ENCODE measurements at regions not wholly inside any gene's neighbourhood (a gene's known extent, or its start where the extent isn't known, plus 50 kb on each side); places are given as distances from the start of the nearest gene placed in this dataset.

- H2AFZ ChIP-seq (ENCODE audit: low read length): no peak overlapping the region
- H3K27ac ChIP-seq (ENCODE audit: insufficient read depth, low read length): no peak overlapping the region
- no peak overlapping the region for H3K4me3 ChIP-seq (replicated peaks in 1 of 4; ENCODE audit: control extremely low read depth in 1 of 4, insufficient read depth in 1 of 4, low read depth in 3 of 4, low read length in 4 of 4)
- DNase-seq (ENCODE audit: low read depth in 2 of 2): no peak
- H3K36me3 ChIP-seq (ENCODE audit: control insufficient read depth, insufficient read depth, low read length): no peaks in the 10 kb centered on the region
- no peaks in the 10 kb centered on the region for H4K20me1 ChIP-seq (ENCODE audit: control insufficient read depth, extremely low read depth, insufficient read depth, low read length)
- H3K79me2 ChIP-seq (ENCODE audit: control insufficient read depth, insufficient read depth, low read length): no peaks in the 10 kb centered on the region
- TF ChIP-seq EZH2 (IDR thresholded peaks at IDR 0.05; ENCODE audit: low read length, missing control alignments) (no peak), CTCF (conservative IDR thresholded peaks at IDR 0.05 in 1 of 2, IDR thresholded peaks at IDR 0.05 in 1 of 2; ENCODE audit: low read depth in 1 of 2, low read length in 2 of 2) (no peak)
- H3K4me2 ChIP-seq (ENCODE audit: extremely low read depth, insufficient read depth, low read length): no peak overlapping the region
- H3K4me1 ChIP-seq (ENCODE audit: control insufficient read depth, extremely low read depth, insufficient read depth, low read length): no peaks in the 10 kb centered on the region
- H3K27me3 ChIP-seq (ENCODE audit: control insufficient read depth, insufficient read depth, low read length): no peaks in the 10 kb centered on the region
- H3K9me3 ChIP-seq (ENCODE audit: control insufficient read depth, insufficient read depth, low read depth, low read length): no peaks in the 10 kb centered on the region
- H3K9ac ChIP-seq (ENCODE audit: insufficient read depth, low read length): no peak overlapping the region
Observed at GRCh38 chr13:104987621-104988020, 1547.8 kb downstream of the EFNB2 start.

GRCh38 chr13:104984296-104984818, 1551.1 kb downstream of the EFNB2 start:
- no peaks in the 10 kb centered on the region for H3K79me2 ChIP-seq (ENCODE audit: control insufficient read depth, insufficient read depth, low read length)
- no peak overlapping the region for H3K9ac ChIP-seq (ENCODE audit: insufficient read depth, low read length)
- no peak overlapping the region for H3K4me3 ChIP-seq (replicated peaks in 1 of 4; ENCODE audit: control extremely low read depth in 1 of 4, insufficient read depth in 1 of 4, low read depth in 3 of 4, low read length in 4 of 4)
- no peaks in the 10 kb centered on the region for H3K4me1 ChIP-seq (ENCODE audit: control insufficient read depth, extremely low read depth, insufficient read depth, low read length)
- no peaks in the 10 kb centered on the region for H3K9me3 ChIP-seq (ENCODE audit: control insufficient read depth, insufficient read depth, low read depth, low read length)
- TF ChIP-seq CTCF (conservative IDR thresholded peaks at IDR 0.05 in 1 of 2, IDR thresholded peaks at IDR 0.05 in 1 of 2; ENCODE audit: low read depth in 1 of 2, low read length in 2 of 2) (no peak), EZH2 (IDR thresholded peaks at IDR 0.05; ENCODE audit: low read length, missing control alignments) (no peak)
- H3K27me3 ChIP-seq (ENCODE audit: control insufficient read depth, insufficient read depth, low read length): no peaks in the 10 kb centered on the region
- no peak overlapping the region for H3K4me2 ChIP-seq (ENCODE audit: extremely low read depth, insufficient read depth, low read length)
- H2AFZ ChIP-seq (ENCODE audit: low read length): no peak overlapping the region
- H4K20me1 ChIP-seq (ENCODE audit: control insufficient read depth, extremely low read depth, insufficient read depth, low read length): no peaks in the 10 kb centered on the region
- H3K36me3 ChIP-seq (ENCODE audit: control insufficient read depth, insufficient read depth, low read length): no peaks in the 10 kb centered on the region
- DNase-seq (ENCODE audit: low read depth in 2 of 2): peak; percentile 72 to 77
- H3K27ac ChIP-seq (ENCODE audit: insufficient read depth, low read length): no peak overlapping the region

GRCh38 chr13:104983601-104984000, 1551.9 kb downstream of the EFNB2 start:
- no peaks in the 10 kb centered on the region for H3K9me3 ChIP-seq (ENCODE audit: control insufficient read depth, insufficient read depth, low read depth, low read length)
- no peak overlapping the region for H3K27ac ChIP-seq (ENCODE audit: insufficient read depth, low read length)
- no peaks in the 10 kb centered on the region for H4K20me1 ChIP-seq (ENCODE audit: control insufficient read depth, extremely low read depth, insufficient read depth, low read length)
- no peak overlapping the region for H3K4me3 ChIP-seq (replicated peaks in 1 of 4; ENCODE audit: control extremely low read depth in 1 of 4, insufficient read depth in 1 of 4, low read depth in 3 of 4, low read length in 4 of 4)
- H3K4me1 ChIP-seq (ENCODE audit: control insufficient read depth, extremely low read depth, insufficient read depth, low read length): no peaks in the 10 kb centered on the region
- H3K9ac ChIP-seq (ENCODE audit: insufficient read depth, low read length): no peak overlapping the region
- H3K79me2 ChIP-seq (ENCODE audit: control insufficient read depth, insufficient read depth, low read length): no peaks in the 10 kb centered on the region
- H2AFZ ChIP-seq (ENCODE audit: low read length): no peak overlapping the region
- TF ChIP-seq CTCF (conservative IDR thresholded peaks at IDR 0.05 in 1 of 2, IDR thresholded peaks at IDR 0.05 in 1 of 2; ENCODE audit: low read depth in 1 of 2, low read length in 2 of 2): no peak
- TF ChIP-seq EZH2 (IDR thresholded peaks at IDR 0.05; ENCODE audit: low read length, missing control alignments): no peak
- DNase-seq (ENCODE audit: low read depth in 2 of 2): no peak
- no peaks in the 10 kb centered on the region for H3K27me3 ChIP-seq (ENCODE audit: control insufficient read depth, insufficient read depth, low read length)
- no peaks in the 10 kb centered on the region for H3K36me3 ChIP-seq (ENCODE audit: control insufficient read depth, insufficient read depth, low read length)
- no peak overlapping the region for H3K4me2 ChIP-seq (ENCODE audit: extremely low read depth, insufficient read depth, low read length)
